ENCODE measurements at regions not wholly inside any gene's neighbourhood (a gene's known extent, or its start where the extent isn't known, plus 50 kb on each side); places are given as distances from the start of the nearest gene placed in this dataset.
"Not testable (repeated sequence)": the region's sequence is repeated elsewhere in the genome, so short reads cannot be mapped to it uniquely, and the experiment has no call there.

GRCh38 chr14:97798176-97798575 lies 1001.0 kb downstream of the VRK1 start:
- no peak for DNase-seq (ENCODE audit: low read depth)
- TF ChIP-seq CTCF (conservative IDR thresholded peaks at IDR 0.05; ENCODE audit: low read depth, low read length), result no peak
- no peak overlapping the region for H3K4me3 ChIP-seq (ENCODE audit: low read depth, low read length)

DNA sequence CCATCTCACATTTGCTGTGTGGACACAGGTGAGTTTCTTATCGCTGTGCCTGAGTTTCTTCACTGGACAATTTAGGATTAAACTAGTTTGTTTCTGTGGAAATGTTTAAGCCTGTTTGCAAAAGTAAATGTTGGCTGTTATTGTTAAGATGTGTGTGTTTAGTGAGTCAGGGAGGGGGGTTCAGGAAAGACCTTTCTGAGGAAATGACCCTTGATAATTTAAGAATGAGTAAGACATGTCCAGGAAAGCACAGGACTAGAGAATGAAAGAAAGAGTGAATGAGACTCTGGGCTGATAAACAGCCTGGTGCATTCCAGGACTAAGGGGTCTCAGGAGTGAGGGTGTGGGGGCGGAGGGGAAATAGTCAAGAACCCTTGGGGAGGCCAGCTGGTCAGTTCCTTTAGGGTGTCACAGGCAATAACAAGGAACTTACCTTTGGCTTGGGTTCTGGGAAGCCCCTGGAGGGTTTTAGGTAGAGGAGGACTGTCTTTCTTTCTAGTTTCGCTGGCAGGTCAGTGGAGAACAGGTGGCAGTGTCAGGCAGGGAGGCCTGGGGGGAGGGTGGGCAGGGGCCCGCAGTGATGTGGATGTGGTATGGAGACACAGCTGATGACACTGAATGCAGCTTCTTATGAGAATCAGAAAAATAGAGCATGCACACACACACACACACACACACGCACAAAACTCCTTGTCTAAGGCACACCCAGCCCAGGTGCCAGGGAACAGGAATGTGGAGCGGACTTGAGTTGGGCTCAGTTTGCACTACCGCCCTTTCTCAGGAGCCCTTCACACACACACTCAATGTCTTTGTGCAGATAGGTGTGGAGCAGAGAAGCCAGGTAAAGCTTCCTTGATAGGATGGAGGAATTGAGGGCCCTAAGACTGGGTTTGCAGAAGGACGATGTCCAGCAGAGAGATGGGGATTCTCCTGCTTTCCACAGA lies 1005.5 kb downstream of the VRK1 start:
- DNase-seq (ENCODE audit: low read depth), result no peak
- H3K4me3 ChIP-seq (ENCODE audit: low read depth, low read length), result no peak overlapping the region
- no peak for TF ChIP-seq CTCF (conservative IDR thresholded peaks at IDR 0.05; ENCODE audit: low read depth, low read length)

DNA sequence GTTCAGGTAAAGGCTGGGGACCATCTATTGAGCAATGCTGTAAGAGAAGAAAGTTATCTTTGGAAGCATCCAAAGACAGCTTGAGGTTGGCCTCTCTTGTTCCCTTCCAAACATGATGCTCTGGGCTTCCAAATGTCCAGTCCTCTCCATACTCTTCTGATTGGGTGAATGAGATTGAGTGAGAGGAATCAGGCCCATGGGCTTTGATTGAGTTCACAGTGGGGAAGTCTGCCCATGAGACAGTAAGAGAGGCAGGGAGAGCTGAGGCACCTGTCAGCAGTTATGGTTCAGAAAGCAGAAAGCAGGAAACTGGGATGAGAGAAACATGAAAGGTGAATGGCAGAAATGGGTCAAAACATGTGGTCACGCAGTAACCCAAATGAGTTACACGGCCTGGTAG lies 1006.9 kb downstream of the VRK1 start:
- DNase-seq (ENCODE audit: low read depth), result no peak
- TF ChIP-seq CTCF (conservative IDR thresholded peaks at IDR 0.05; ENCODE audit: low read depth, low read length), result no peak
- no peak overlapping the region for H3K4me3 ChIP-seq (ENCODE audit: low read depth, low read length)

- no peak for TF ChIP-seq CTCF (conservative IDR thresholded peaks at IDR 0.05; ENCODE audit: low read depth, low read length)
- DNase-seq (ENCODE audit: low read depth), result no peak
- H3K4me3 ChIP-seq (ENCODE audit: low read depth, low read length), result no peak overlapping the region
Measured at GRCh38 chr14:97806891-97807290, 1009.7 kb downstream of the VRK1 start.

DNA sequence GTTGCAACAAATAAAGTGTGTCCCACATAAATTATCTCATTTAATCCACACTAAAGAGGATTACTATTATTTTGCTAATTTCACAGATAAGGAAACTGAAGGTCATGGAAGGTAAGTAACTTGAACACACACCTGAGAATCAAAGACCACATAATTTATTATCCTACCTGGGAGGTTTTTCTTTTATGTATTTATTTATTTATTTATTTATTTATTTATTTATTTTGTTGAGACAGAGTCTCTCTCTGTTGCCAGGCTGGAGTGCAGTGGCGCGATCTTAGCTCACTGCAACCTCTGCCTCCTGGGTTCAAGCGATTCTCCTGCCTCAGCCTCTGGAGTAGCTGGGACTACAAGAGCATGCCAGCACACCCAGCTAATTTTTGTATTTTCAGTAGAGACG lies 1011.4 kb downstream of the VRK1 start:
- not testable (repeated sequence) for DNase-seq (ENCODE audit: low read depth); H3K4me3 ChIP-seq (ENCODE audit: low read depth, low read length)

DNA sequence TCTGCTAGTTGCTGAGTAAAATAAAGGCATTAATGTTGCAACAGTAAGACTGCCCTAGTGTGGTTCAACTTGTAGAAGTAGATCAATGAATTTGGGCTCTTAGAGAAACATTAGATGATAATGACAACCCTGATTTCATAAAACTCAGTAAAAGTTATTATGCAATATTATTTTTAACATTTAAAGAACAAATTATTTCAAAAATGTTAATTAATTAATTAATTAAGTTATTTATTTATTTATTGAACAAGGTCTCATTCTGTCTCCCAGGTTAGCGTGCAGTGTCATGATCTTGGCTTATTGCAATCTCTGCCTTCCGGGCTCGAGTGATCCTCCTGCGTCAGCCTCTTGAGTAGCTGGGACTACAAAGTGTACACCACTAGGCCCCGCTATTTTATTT lies 1016.4 kb downstream of the VRK1 start:
- no peak for TF ChIP-seq CTCF (conservative IDR thresholded peaks at IDR 0.05; ENCODE audit: low read depth, low read length)
- DNase-seq (ENCODE audit: low read depth), result no peak
- no peak overlapping the region for H3K4me3 ChIP-seq (ENCODE audit: low read depth, low read length)

- DNase-seq (ENCODE audit: low read depth), result no peak
- no peak overlapping the region for H3K4me3 ChIP-seq (ENCODE audit: low read depth, low read length)
- no peak for TF ChIP-seq CTCF (conservative IDR thresholded peaks at IDR 0.05; ENCODE audit: low read depth, low read length)
Measured at GRCh38 chr14:97820781-97821180, 1023.6 kb downstream of the VRK1 start.

All from epithelial cell of proximal tubule (primary cell).